HG03432 (cell line): ENCODE measurements at regions not wholly inside any gene's neighbourhood (a gene's known extent, or its start where the extent isn't known, plus 50 kb on each side); places are given as distances from the start of the nearest gene placed in this dataset.
"Not testable (repeated sequence)": the region's sequence is repeated elsewhere in the genome, so short reads cannot be mapped to it uniquely, and the experiment has no call there.

ENCODE experiments used
- ATAC-seq: cut with Tn5 transposase; IDR thresholded peaks from one replicate; pipeline ENCODE4 v1.9.1; 2021; ENCODE audit warnings: mild to moderate bottlenecking, moderate library complexity; ENCODE audit not compliant: unreplicated experiment

GRCh38 chr10:36500266-36500665 is 625.1 kb upstream of the ANKRD30A start:
- no peak for ATAC-seq

- ATAC-seq = no peak
Observed at GRCh38 chr10:36499693-36500092, 625.7 kb upstream of the ANKRD30A start.

- ATAC-seq = no peak
Observed at GRCh38 chr10:36496758-36497157, 628.6 kb upstream of the ANKRD30A start.

GRCh38 chr10:36494371-36494770 is 631.0 kb upstream of the ANKRD30A start:
- no peak for ATAC-seq

GRCh38 chr10:36493516-36493880 is 631.9 kb upstream of the ANKRD30A start:
- no peak for ATAC-seq

- no peak for ATAC-seq
Observed at GRCh38 chr10:36492590-36493515, 632.5 kb upstream of the ANKRD30A start.

GRCh38 chr10:36491926-36492325 is 633.5 kb upstream of the ANKRD30A start:
- no peak for ATAC-seq

- ATAC-seq = no peak
Observed at GRCh38 chr10:36489611-36490228, 635.7 kb upstream of the ANKRD30A start.

GRCh38 chr10:36489181-36489580 is 636.2 kb upstream of the ANKRD30A start:
- no peak for ATAC-seq

- no peak for ATAC-seq
Observed at GRCh38 chr10:36488579-36488978, 636.8 kb upstream of the ANKRD30A start.

GRCh38 chr10:36479073-36479472 is 646.3 kb upstream of the ANKRD30A start:
- ATAC-seq = no peak

- ATAC-seq = no peak
Observed at GRCh38 chr10:36476399-36476798, 649.0 kb upstream of the ANKRD30A start.

- ATAC-seq = no peak
Observed at GRCh38 chr10:36475746-36476145, 649.7 kb upstream of the ANKRD30A start.

GRCh38 chr10:36474456-36474855 is 650.9 kb upstream of the ANKRD30A start:
- ATAC-seq = no peak

GRCh38 chr10:36473122-36473521 is 652.3 kb upstream of the ANKRD30A start:
- ATAC-seq = no peak

GRCh38 chr10:36469585-36469984 is 655.8 kb upstream of the ANKRD30A start:
- no peak for ATAC-seq

- ATAC-seq = no peak
Observed at GRCh38 chr10:36468620-36469019, 656.8 kb upstream of the ANKRD30A start.

GRCh38 chr10:36465604-36466379 is 659.6 kb upstream of the ANKRD30A start:
- ATAC-seq = no peak

- ATAC-seq = no peak
Observed at GRCh38 chr10:36464291-36464690, 661.1 kb upstream of the ANKRD30A start.

- ATAC-seq = no peak
Observed at GRCh38 chr10:36463390-36463789, 662.0 kb upstream of the ANKRD30A start.

- no peak for ATAC-seq
Observed at GRCh38 chr10:36462194-36462593, 663.2 kb upstream of the ANKRD30A start.

- ATAC-seq = not testable (repeated sequence)
Observed at GRCh38 chr10:36458437-36458836, 667.0 kb upstream of the ANKRD30A start.
